ENCODE measurements at regions not wholly inside any gene's neighbourhood (a gene's known extent, or its start where the extent isn't known, plus 50 kb on each side); places are given as distances from the start of the nearest gene placed in this dataset.
"Not testable (repeated sequence)": the region's sequence is repeated elsewhere in the genome, so short reads cannot be mapped to it uniquely, and the experiment has no call there.

- no peak for DNase-seq
Observed at GRCh38 chr4:11650801-11651596, 222.3 kb upstream of the HS3ST1 start.

- DNase-seq, result no peak
Observed at GRCh38 chr4:11647433-11647832, 218.7 kb upstream of the HS3ST1 start.

- DNase-seq, result not testable (repeated sequence)
Observed at GRCh38 chr4:11643081-11643480, 214.4 kb upstream of the HS3ST1 start.

- DNase-seq, result no peak
Observed at GRCh38 chr4:11640584-11640983, 211.9 kb upstream of the HS3ST1 start.

- no peak for DNase-seq
Observed at GRCh38 chr4:11636551-11636950, 207.9 kb upstream of the HS3ST1 start.

- no peak for DNase-seq
Observed at GRCh38 chr4:11636031-11636430, 207.3 kb upstream of the HS3ST1 start.

GRCh38 chr4:11635342-11635741, 206.6 kb upstream of the HS3ST1 start:
- DNase-seq, result no peak

GRCh38 chr4:11634283-11634682, 205.6 kb upstream of the HS3ST1 start:
- no peak for DNase-seq

GRCh38 chr4:11633430-11633829, 204.7 kb upstream of the HS3ST1 start:
- DNase-seq, result no peak

GRCh38 chr4:11632483-11632882, 203.8 kb upstream of the HS3ST1 start:
- DNase-seq, result no peak

GRCh38 chr4:11632025-11632424, 203.3 kb upstream of the HS3ST1 start:
- no peak for DNase-seq

GRCh38 chr4:11631416-11631815, 202.7 kb upstream of the HS3ST1 start:
- DNase-seq, result no peak

GRCh38 chr4:11628093-11628725, 199.5 kb upstream of the HS3ST1 start:
- no peak for DNase-seq

GRCh38 chr4:11626066-11626465, 197.4 kb upstream of the HS3ST1 start:
- no peak for DNase-seq

- DNase-seq, result no peak
Observed at GRCh38 chr4:11625211-11625610, 196.5 kb upstream of the HS3ST1 start.

- DNase-seq, result no peak
Observed at GRCh38 chr4:11624370-11624769, 195.7 kb upstream of the HS3ST1 start.

- no peak for DNase-seq
Observed at GRCh38 chr4:11623726-11624037, 195.0 kb upstream of the HS3ST1 start.

GRCh38 chr4:11622961-11623725, 194.4 kb upstream of the HS3ST1 start:
- DNase-seq, result no peak

GRCh38 chr4:11620861-11621260, 192.2 kb upstream of the HS3ST1 start:
- no peak for DNase-seq

- no peak for DNase-seq
Observed at GRCh38 chr4:11618666-11619282, 190.1 kb upstream of the HS3ST1 start.

- no peak for DNase-seq
Observed at GRCh38 chr4:11616856-11617255, 188.2 kb upstream of the HS3ST1 start.

GRCh38 chr4:11615601-11616000, 186.9 kb upstream of the HS3ST1 start:
- no peak for DNase-seq

- no peak for DNase-seq
Observed at GRCh38 chr4:11614426-11614825, 185.7 kb upstream of the HS3ST1 start.

GRCh38 chr4:11611868-11612267, 183.2 kb upstream of the HS3ST1 start:
- DNase-seq, result no peak

Measured in activated T-cell treated with anti-CD3 and anti-CD28 coated beads, Interleukin-2, amount 50 U/mL, for 1 hour (primary cell).